NCI-H345 (cell line): ENCODE measurements at regions not wholly inside any gene's neighbourhood (a gene's known extent, or its start where the extent isn't known, plus 50 kb on each side); places are given as distances from the start of the nearest gene placed in this dataset.
"Not testable (repeated sequence)": the region's sequence is repeated elsewhere in the genome, so short reads cannot be mapped to it uniquely, and the experiment has no call there.

Experiments
- DNase-seq: peaks from one replicate; lab custom pipeline; 2025; lab: John Stamatoyannopoulos, UW

GRCh38 chr13:109326601-109327000 is 459.8 kb downstream of the IRS2 start:
- DNase-seq, result no peak

GRCh38 chr13:109323338-109323737 is 463.0 kb downstream of the IRS2 start:
- no peak for DNase-seq

GRCh38 chr13:109318945-109319590 is 467.3 kb downstream of the IRS2 start:
- no peak for DNase-seq

GRCh38 chr13:109315481-109315880 is 470.9 kb downstream of the IRS2 start:
- no peak for DNase-seq

- DNase-seq, result no peak
Observed at GRCh38 chr13:109314101-109314500, 472.3 kb downstream of the IRS2 start.

GRCh38 chr13:109312399-109312798 is 474.0 kb downstream of the IRS2 start:
- DNase-seq, result no peak

GRCh38 chr13:109311431-109311976 is 474.9 kb downstream of the IRS2 start:
- DNase-seq, result not testable (repeated sequence)

GRCh38 chr13:109309625-109310363 is 476.6 kb downstream of the IRS2 start:
- DNase-seq, result peak; percentile 88

GRCh38 chr13:109307027-109307426 is 479.4 kb downstream of the IRS2 start:
- DNase-seq, result no peak

- no peak for DNase-seq
Observed at GRCh38 chr13:109301726-109302125, 484.7 kb downstream of the IRS2 start.

- no peak for DNase-seq
Observed at GRCh38 chr13:109301276-109301675, 485.1 kb downstream of the IRS2 start.

- DNase-seq, result no peak
Observed at GRCh38 chr13:109297628-109298027, 488.8 kb downstream of the IRS2 start.

- no peak for DNase-seq
Observed at GRCh38 chr13:109293166-109293565, 493.2 kb downstream of the IRS2 start.

GRCh38 chr13:109288151-109288709 is 498.2 kb downstream of the IRS2 start:
- DNase-seq, result no peak

GRCh38 chr13:109287553-109287952 is 498.8 kb downstream of the IRS2 start:
- no peak for DNase-seq

- no peak for DNase-seq
Observed at GRCh38 chr13:109285586-109285985, 500.8 kb downstream of the IRS2 start.

- no peak for DNase-seq
Observed at GRCh38 chr13:109281903-109282635, 504.3 kb downstream of the IRS2 start.

- DNase-seq, result peak; percentile 5
Observed at GRCh38 chr13:109281017-109281902, 505.1 kb downstream of the IRS2 start.

- no peak for DNase-seq
Observed at GRCh38 chr13:109276261-109276660, 510.1 kb downstream of the IRS2 start.

- no peak for DNase-seq
Observed at GRCh38 chr13:109275852-109276251, 510.5 kb downstream of the IRS2 start.

GRCh38 chr13:109275139-109275745 is 511.1 kb downstream of the IRS2 start:
- no peak for DNase-seq
